HEK293 (cell line): ENCODE measurements at regions not wholly inside any gene's neighbourhood (a gene's known extent, or its start where the extent isn't known, plus 50 kb on each side); places are given as distances from the start of the nearest gene placed in this dataset.

ENCODE experiments used
- CTCF ChIA-PET: fragments of 350-600 bp; formaldehyde crosslinking; extraction: SDS; loops from one replicate; lab custom pipeline; 2021; ENCODE audit warnings: antibody characterized with exemption; lab: Yijun Ruan, JAX
- POLR2A ChIA-PET: fragments of 300-600 bp; formaldehyde crosslinking; extraction: SDS; loops from one replicate; lab custom pipeline; 2020; ENCODE audit warnings: antibody characterized with exemption, inconsistent platforms; lab: Yijun Ruan, JAX
- H3K27ac ChIP-seq: fragments of 200-500 bp; sonication (Bioruptor generic); 2 replicates; pipeline ENCODE4 v1.5.1; 2014; ENCODE audit warnings: low read depth, low read length, control low read depth, inconsistent platforms; ENCODE audit errors: extremely low read depth
- H3K36me3 ChIP-seq, 2 experiments: fragments of 200-500 bp in 1 of 2; sonication (Bioruptor generic) in 1 of 2; 1 replicate in 1 of 2; 2 replicates in 1 of 2; pipeline ENCODE4 v1.5.1; 2014 to 2017; ENCODE audit warnings: inconsistent platforms in 2 of 2, low read length in 2 of 2; ENCODE audit not compliant: control insufficient read depth in 2 of 2, insufficient read depth in 1 of 2
- H3K4me1 ChIP-seq: fragments of 200-500 bp; sonication (Bioruptor generic); 2 replicates; pipeline ENCODE4 v1.5.1; 2014; ENCODE audit warnings: mild to moderate bottlenecking, low read length, inconsistent platforms; ENCODE audit not compliant: control insufficient read depth, insufficient read depth
- H3K4me3 ChIP-seq: 2 replicates; pipeline ENCODE4 v1.5.1; 2011; ENCODE audit warnings: low read depth, mild to moderate bottlenecking, control low read depth, low read length, moderate library complexity
- H3K9me3 ChIP-seq: fragments of 200-500 bp; sonication (Bioruptor generic); 2 replicates; pipeline ENCODE4 v1.5.1; 2014; ENCODE audit warnings: low read depth, low read length, inconsistent platforms; ENCODE audit not compliant: control insufficient read depth, insufficient read depth
- GLIS2 ChIP-seq: fragments of 450-650 bp; formaldehyde crosslinking; IDR thresholded peaks from 2 replicates; pipeline ENCODE4 v1.5.1; 2016; ENCODE audit warnings: missing biosample characterization, missing genetic modification characterization
- SP7 ChIP-seq: fragments of 450-650 bp; formaldehyde crosslinking; IDR thresholded peaks from 2 replicates; pipeline ENCODE4 v1.5.1; 2016; ENCODE audit warnings: missing biosample characterization, missing genetic modification characterization
- ZFHX2 ChIP-seq: fragments of 450-650 bp; formaldehyde crosslinking; conservative IDR thresholded peaks from 2 replicates; pipeline ENCODE4 v1.5.1; 2016; ENCODE audit warnings: missing biosample characterization, missing genetic modification characterization
- ZNF10 ChIP-seq: fragments of 450-650 bp; formaldehyde crosslinking; IDR thresholded peaks from 2 replicates; pipeline ENCODE4 v1.5.1; 2017; ENCODE audit warnings: missing biosample characterization, missing genetic modification characterization
- ZNF132 ChIP-seq: fragments of 450-650 bp; formaldehyde crosslinking; IDR thresholded peaks from 2 replicates; pipeline ENCODE4 v1.5.1; 2017; ENCODE audit warnings: missing biosample characterization, missing genetic modification characterization, borderline replicate concordance
- ZNF16 ChIP-seq: fragments of 450-650 bp; formaldehyde crosslinking; IDR thresholded peaks from 2 replicates; pipeline ENCODE4 v1.5.1; 2016; ENCODE audit warnings: low read depth, missing biosample characterization, missing genetic modification characterization
- ZNF175 ChIP-seq: fragments of 450-650 bp; formaldehyde crosslinking; IDR thresholded peaks from 2 replicates; pipeline ENCODE4 v1.5.1; 2016; ENCODE audit warnings: missing biosample characterization, missing genetic modification characterization
- ZNF184 ChIP-seq: fragments of 450-650 bp; IDR thresholded peaks from 2 replicates; pipeline ENCODE4 v1.5.1; 2018; ENCODE audit warnings: missing biosample characterization, mild to moderate bottlenecking, missing genetic modification characterization
- ZNF221 ChIP-seq: fragments of 450-650 bp; formaldehyde crosslinking; IDR thresholded peaks from 2 replicates; pipeline ENCODE4 v1.5.1; 2017; ENCODE audit warnings: missing biosample characterization, missing genetic modification characterization, borderline replicate concordance
- ZNF223 ChIP-seq: fragments of 450-650 bp; formaldehyde crosslinking; IDR thresholded peaks from 2 replicates; pipeline ENCODE4 v1.5.1; 2016; ENCODE audit warnings: missing biosample characterization, missing genetic modification characterization
- ZNF416 ChIP-seq: fragments of 450-650 bp; formaldehyde crosslinking; IDR thresholded peaks from 2 replicates; pipeline ENCODE4 v1.5.1; 2016; ENCODE audit warnings: missing biosample characterization, missing genetic modification characterization
- ZNF426 ChIP-seq: fragments of 450-650 bp; formaldehyde crosslinking; IDR thresholded peaks from 2 replicates; pipeline ENCODE4 v1.5.1; 2017; ENCODE audit warnings: missing biosample characterization, missing genetic modification characterization, mild to moderate bottlenecking, inconsistent platforms, moderate library complexity
- ZNF510 ChIP-seq: fragments of 450-650 bp; formaldehyde crosslinking; IDR thresholded peaks from 2 replicates; pipeline ENCODE4 v1.5.1; 2018; ENCODE audit warnings: mild to moderate bottlenecking, missing genetic modification characterization, missing biosample characterization; ENCODE audit not compliant: insufficient replicate concordance
- ZNF596 ChIP-seq: fragments of 450-650 bp; IDR thresholded peaks from 2 replicates; pipeline ENCODE4 v1.5.0; 2018; ENCODE audit warnings: missing biosample characterization, mild to moderate bottlenecking, missing genetic modification characterization, moderate library complexity
- ZNF610 ChIP-seq: fragments of 450-650 bp; formaldehyde crosslinking; IDR thresholded peaks from 2 replicates; pipeline ENCODE4 v1.5.1; 2016; ENCODE audit warnings: missing biosample characterization, missing genetic modification characterization, borderline replicate concordance
- ZNF677 ChIP-seq: fragments of 450-650 bp; IDR thresholded peaks from 2 replicates; pipeline ENCODE4 v1.5.0; 2018; ENCODE audit warnings: missing biosample characterization, mild to moderate bottlenecking, missing genetic modification characterization, moderate library complexity
- ZNF701 ChIP-seq: fragments of 450-650 bp; formaldehyde crosslinking; IDR thresholded peaks from 2 replicates; pipeline ENCODE4 v1.5.1; 2016; ENCODE audit warnings: missing biosample characterization, missing genetic modification characterization
- TF ChIP-seq, protein P1 (sequence below): fragments of 450-650 bp; IDR thresholded peaks from 2 replicates; pipeline ENCODE4 v1.5.1; 2018; ENCODE audit warnings: missing biosample characterization, mild to moderate bottlenecking, missing genetic modification characterization
- TF ChIP-seq, protein P2 (sequence below): fragments of 450-650 bp; formaldehyde crosslinking; IDR thresholded peaks from 2 replicates; pipeline ENCODE4 v1.5.1; 2016; ENCODE audit warnings: missing biosample characterization, missing genetic modification characterization
- TF ChIP-seq, protein P3 (sequence below): fragments of 450-650 bp; formaldehyde crosslinking; IDR thresholded peaks from 2 replicates; pipeline ENCODE4 v1.5.1; 2016; ENCODE audit warnings: missing biosample characterization, missing genetic modification characterization, borderline replicate concordance
- TF ChIP-seq, protein P4 (sequence below): fragments of 450-650 bp; formaldehyde crosslinking; IDR thresholded peaks from 2 replicates; pipeline ENCODE4 v1.5.1; 2016; ENCODE audit warnings: missing biosample characterization, missing genetic modification characterization
- TF ChIP-seq, protein P5 (sequence below): IDR thresholded peaks from 2 replicates; pipeline ENCODE4 v1.6.1; 2011; ENCODE audit warnings: mild to moderate bottlenecking, low read depth, low read length, borderline replicate concordance

DNA sequence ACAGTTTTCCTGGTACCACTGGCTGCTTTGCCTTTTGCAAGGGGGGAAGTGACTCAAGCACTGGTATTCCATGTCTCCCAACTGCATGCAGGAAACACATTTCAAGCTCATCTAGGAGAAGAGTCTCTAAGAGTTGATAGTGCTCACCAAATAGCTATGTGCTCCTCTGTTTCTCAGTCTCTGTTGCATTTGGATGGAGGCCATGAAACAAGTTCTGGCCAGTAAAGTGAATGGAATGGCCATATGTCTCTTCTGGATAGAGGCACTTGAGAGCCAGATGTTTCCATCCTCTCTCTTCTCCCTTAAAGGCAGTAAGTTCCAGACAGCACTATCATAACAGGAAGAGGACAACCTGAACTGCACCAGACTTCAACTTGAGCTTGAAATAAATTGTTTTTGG, 60.6 kb downstream of the C16orf82 start (continued):
- TF ChIP-seq ZNF510 (tag by site-specific recombination) (no peak), ZNF10 (no peak), ZNF132 (tag by site-specific recombination) (no peak)
- TF ChIP-seq, protein P1, sequence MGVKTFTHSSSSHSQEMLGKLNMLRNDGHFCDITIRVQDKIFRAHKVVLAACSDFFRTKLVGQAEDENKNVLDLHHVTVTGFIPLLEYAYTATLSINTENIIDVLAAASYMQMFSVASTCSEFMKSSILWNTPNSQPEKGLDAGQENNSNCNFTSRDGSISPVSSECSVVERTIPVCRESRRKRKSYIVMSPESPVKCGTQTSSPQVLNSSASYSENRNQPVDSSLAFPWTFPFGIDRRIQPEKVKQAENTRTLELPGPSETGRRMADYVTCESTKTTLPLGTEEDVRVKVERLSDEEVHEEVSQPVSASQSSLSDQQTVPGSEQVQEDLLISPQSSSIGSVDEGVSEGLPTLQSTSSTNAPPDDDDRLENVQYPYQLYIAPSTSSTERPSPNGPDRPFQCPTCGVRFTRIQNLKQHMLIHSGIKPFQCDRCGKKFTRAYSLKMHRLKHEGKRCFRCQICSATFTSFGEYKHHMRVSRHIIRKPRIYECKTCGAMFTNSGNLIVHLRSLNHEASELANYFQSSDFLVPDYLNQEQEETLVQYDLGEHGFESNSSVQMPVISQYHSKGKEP = no peak

- H3K4me1 ChIP-seq = no peaks in the 10 kb centered on the region
- no peak overlapping the region for H3K4me3 ChIP-seq
- TF ChIP-seq ZNF223 (no peak), ZNF610 (tag by site-specific recombination) (no peak), ZNF701 (no peak), ZNF16 (tag by site-specific recombination) (no peak), ZNF416 (no peak), ZFHX2 (tag by site-specific recombination) (no peak), ZNF175 (tag by site-specific recombination) (no peak), ZNF510 (tag by site-specific recombination) (no peak), ZNF221 (tag by site-specific recombination) (no peak), GLIS2 (tag by site-specific recombination) (no peak), SP7 (tag by site-specific recombination) (no peak), ZNF184 (tag by site-specific recombination) (no peak), ZNF596 (no peak), ZNF426 (tag by site-specific recombination) (no peak), ZNF677 (tag by site-specific recombination) (no peak)
- TF ChIP-seq, protein P2, sequence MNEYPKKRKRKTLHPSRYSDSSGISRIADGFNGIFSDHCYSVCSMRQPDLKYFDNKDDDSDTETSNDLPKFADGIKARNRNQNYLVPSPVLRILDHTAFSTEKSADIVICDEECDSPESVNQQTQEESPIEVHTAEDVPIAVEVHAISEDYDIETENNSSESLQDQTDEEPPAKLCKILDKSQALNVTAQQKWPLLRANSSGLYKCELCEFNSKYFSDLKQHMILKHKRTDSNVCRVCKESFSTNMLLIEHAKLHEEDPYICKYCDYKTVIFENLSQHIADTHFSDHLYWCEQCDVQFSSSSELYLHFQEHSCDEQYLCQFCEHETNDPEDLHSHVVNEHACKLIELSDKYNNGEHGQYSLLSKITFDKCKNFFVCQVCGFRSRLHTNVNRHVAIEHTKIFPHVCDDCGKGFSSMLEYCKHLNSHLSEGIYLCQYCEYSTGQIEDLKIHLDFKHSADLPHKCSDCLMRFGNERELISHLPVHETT (tag by site-specific recombination) = no peak
- TF ChIP-seq, protein P3, sequence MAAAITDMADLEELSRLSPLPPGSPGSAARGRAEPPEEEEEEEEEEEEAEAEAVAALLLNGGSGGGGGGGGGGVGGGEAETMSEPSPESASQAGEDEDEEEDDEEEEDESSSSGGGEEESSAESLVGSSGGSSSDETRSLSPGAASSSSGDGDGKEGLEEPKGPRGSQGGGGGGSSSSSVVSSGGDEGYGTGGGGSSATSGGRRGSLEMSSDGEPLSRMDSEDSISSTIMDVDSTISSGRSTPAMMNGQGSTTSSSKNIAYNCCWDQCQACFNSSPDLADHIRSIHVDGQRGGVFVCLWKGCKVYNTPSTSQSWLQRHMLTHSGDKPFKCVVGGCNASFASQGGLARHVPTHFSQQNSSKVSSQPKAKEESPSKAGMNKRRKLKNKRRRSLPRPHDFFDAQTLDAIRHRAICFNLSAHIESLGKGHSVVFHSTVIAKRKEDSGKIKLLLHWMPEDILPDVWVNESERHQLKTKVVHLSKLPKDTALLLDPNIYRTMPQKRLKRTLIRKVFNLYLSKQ (tag by site-specific recombination) = no peak
- TF ChIP-seq, protein P4, sequence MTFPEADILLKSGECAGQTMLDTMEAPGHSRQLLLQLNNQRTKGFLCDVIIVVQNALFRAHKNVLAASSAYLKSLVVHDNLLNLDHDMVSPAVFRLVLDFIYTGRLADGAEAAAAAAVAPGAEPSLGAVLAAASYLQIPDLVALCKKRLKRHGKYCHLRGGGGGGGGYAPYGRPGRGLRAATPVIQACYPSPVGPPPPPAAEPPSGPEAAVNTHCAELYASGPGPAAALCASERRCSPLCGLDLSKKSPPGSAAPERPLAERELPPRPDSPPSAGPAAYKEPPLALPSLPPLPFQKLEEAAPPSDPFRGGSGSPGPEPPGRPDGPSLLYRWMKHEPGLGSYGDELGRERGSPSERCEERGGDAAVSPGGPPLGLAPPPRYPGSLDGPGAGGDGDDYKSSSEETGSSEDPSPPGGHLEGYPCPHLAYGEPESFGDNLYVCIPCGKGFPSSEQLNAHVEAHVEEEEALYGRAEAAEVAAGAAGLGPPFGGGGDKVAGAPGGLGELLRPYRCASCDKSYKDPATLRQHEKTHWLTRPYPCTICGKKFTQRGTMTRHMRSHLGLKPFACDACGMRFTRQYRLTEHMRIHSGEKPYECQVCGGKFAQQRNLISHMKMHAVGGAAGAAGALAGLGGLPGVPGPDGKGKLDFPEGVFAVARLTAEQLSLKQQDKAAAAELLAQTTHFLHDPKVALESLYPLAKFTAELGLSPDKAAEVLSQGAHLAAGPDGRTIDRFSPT (tag by site-specific recombination) = no peak
- TF ChIP-seq, protein P5, sequence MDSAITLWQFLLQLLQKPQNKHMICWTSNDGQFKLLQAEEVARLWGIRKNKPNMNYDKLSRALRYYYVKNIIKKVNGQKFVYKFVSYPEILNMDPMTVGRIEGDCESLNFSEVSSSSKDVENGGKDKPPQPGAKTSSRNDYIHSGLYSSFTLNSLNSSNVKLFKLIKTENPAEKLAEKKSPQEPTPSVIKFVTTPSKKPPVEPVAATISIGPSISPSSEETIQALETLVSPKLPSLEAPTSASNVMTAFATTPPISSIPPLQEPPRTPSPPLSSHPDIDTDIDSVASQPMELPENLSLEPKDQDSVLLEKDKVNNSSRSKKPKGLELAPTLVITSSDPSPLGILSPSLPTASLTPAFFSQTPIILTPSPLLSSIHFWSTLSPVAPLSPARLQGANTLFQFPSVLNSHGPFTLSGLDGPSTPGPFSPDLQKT = no peak
- no peaks in the 10 kb centered on the region for H3K36me3 ChIP-seq
- H3K27ac ChIP-seq = no peak overlapping the region
- CTCF ChIA-PET = no interaction called here
- POLR2A ChIA-PET = no interaction called here
- H3K9me3 ChIP-seq = no peaks in the 10 kb centered on the region
These were observed 62.7 kb downstream of the C16orf82 start for GRCh38 chr16:27129401-27129800.
